HepG2 (cell line): ENCODE measurements at regions not wholly inside any gene's neighbourhood (a gene's known extent, or its start where the extent isn't known, plus 50 kb on each side); places are given as distances from the start of the nearest gene placed in this dataset.

ENCODE experiments used
- ATAC-seq: fragments of 200-7000 bp; cut with Tn5 transposase; 3 replicates; pipeline ENCODE4 v1.9.1; 2020; ENCODE audit warnings: mild to moderate bottlenecking, moderate library complexity
- BruUV-seq: library from RNA; stranded (reverse); fragments of 400-500 nt; replicated peaks from 2 replicates; lab custom pipeline; 2021; lab: Mats Ljungman, UMichigan
- CTCF ChIA-PET: fragments of 300-600 bp; formaldehyde crosslinking; extraction: SDS; loops from one replicate; lab custom pipeline; 2021; ENCODE audit warnings: low total read pairs, inconsistent platforms, low intra/inter-chr PET ratio; lab: Yijun Ruan, JAX
- POLR2A ChIA-PET: fragments of 350-600 bp; sonication (Branson Sonifier 250); formaldehyde crosslinking; loops from one replicate; lab custom pipeline; 2020; ENCODE audit warnings: antibody characterized with exemption, inconsistent platforms; lab: Yijun Ruan, JAX
- DNase-seq: peaks from one replicate; pipeline ENCODE4 v3.0.0-alpha.2; 2015; ENCODE audit warnings: low spot score
- FAIRE-seq: peaks from 3 replicates; lab custom pipeline; 2011; peaks lifted over from hg19 to GRCh38; lab: Jason Lieb, UNC
- H2AFZ ChIP-seq: one replicate; pipeline ENCODE4 v1.6.1; 2011; ENCODE audit warnings: low read length, inconsistent platforms
- H3K27ac ChIP-seq: fragments of 300-600 bp; 3 replicates; pipeline ENCODE4 v1.8.0; 2011; ENCODE audit warnings: mixed run types, mild to moderate bottlenecking, mixed read lengths, low read length, inconsistent platforms; ENCODE audit not compliant: insufficient read depth; ENCODE audit errors: extremely low read length
- H3K27me3 ChIP-seq, 2 experiments: fragments of 200-600 bp in 1 of 2; 2 replicates in 1 of 2; 3 replicates in 1 of 2; pipeline versions ENCODE4 v1.6.0 to v1.8.0; 2011; ENCODE audit warnings: low read length in 2 of 2, mild to moderate bottlenecking in 2 of 2, moderate library complexity in 2 of 2, inconsistent platforms in 1 of 2; ENCODE audit not compliant: insufficient read depth in 2 of 2, control insufficient read depth in 1 of 2
- H3K36me3 ChIP-seq, 2 experiments: fragments of 200-600 bp in 1 of 2; replicated peaks in 1 of 2; 2 replicates in 1 of 2; 3 replicates in 1 of 2; pipeline versions ENCODE4 v1.5.1 to v1.8.0; 2011; ENCODE audit warnings: low read length in 2 of 2, inconsistent platforms in 1 of 2; ENCODE audit not compliant: insufficient read depth in 2 of 2, control insufficient read depth in 1 of 2
- H3K4me1 ChIP-seq: 2 replicates; pipeline ENCODE4 v1.5.1; 2012; ENCODE audit warnings: low read length, inconsistent platforms; ENCODE audit not compliant: insufficient read depth
- H3K4me2 ChIP-seq: 2 replicates; pipeline ENCODE4 v1.6.0; 2011; ENCODE audit warnings: low read depth, low read length, inconsistent platforms
- H3K4me3 ChIP-seq, 3 experiments: fragments of 200-600 bp in 1 of 3; sonication (generic), shearing (Covaris generic) in 1 of 3; replicated peaks in 1 of 3; 2 replicates each; pipeline ENCODE4 v1.5.1; 2011 to 2016; ENCODE audit warnings: low read length in 3 of 3, inconsistent platforms in 2 of 3, low read depth in 2 of 3, mild to moderate bottlenecking in 2 of 3, control low read depth in 1 of 3, mixed read lengths in 1 of 3; ENCODE audit not compliant: insufficient read depth in 1 of 3
- H3K79me2 ChIP-seq: one replicate; pipeline ENCODE4 v1.6.1; 2011; ENCODE audit warnings: low read length, inconsistent platforms; ENCODE audit not compliant: insufficient read depth
- H3K9ac ChIP-seq: 2 replicates; pipeline ENCODE4 v1.6.0; 2011; ENCODE audit warnings: mild to moderate bottlenecking, low read depth, low read length, inconsistent platforms; ENCODE audit not compliant: insufficient read depth
- H3K9me3 ChIP-seq: 2 replicates; pipeline ENCODE4 v1.5.1; 2012; ENCODE audit warnings: mild to moderate bottlenecking, low read length
- H4K20me1 ChIP-seq: 2 replicates; pipeline ENCODE4 v1.6.0; 2011; ENCODE audit warnings: inconsistent platforms, mild to moderate bottlenecking, low read length, moderate library complexity; ENCODE audit not compliant: insufficient read depth
- DNMT3B ChIP-seq: conservative IDR thresholded peaks from 2 replicates; pipeline ENCODE4 v1.6.1; 2016; ENCODE audit warnings: missing biosample characterization, control low read depth
- ELF3 ChIP-seq: IDR thresholded peaks from 2 replicates; pipeline ENCODE4 v1.6.1; 2016; ENCODE audit warnings: missing genetic modification reagents, missing compliant biosample characterization
- ERF ChIP-seq: IDR thresholded peaks from 2 replicates; pipeline ENCODE4 v1.6.1; 2018; ENCODE audit warnings: missing biosample characterization, missing genetic modification reagents
- EZH2 ChIP-seq: conservative IDR thresholded peaks from 2 replicates; pipeline ENCODE4 v1.6.1; 2012; ENCODE audit warnings: mild to moderate bottlenecking, low read depth, low read length, moderate library complexity
- GATAD2A ChIP-seq: IDR thresholded peaks from 2 replicates; pipeline ENCODE4 v1.6.1; 2016
- NRL ChIP-seq: sonication (generic); formaldehyde crosslinking; IDR thresholded peaks from 2 replicates; pipeline ENCODE4 v1.5.0; 2020; ENCODE audit warnings: missing genetic modification reagents, mild to moderate bottlenecking, moderate library complexity, borderline replicate concordance
- SNAPC5 ChIP-seq: sonication (generic); formaldehyde crosslinking; IDR thresholded peaks from 2 replicates; pipeline ENCODE4 v1.8.1; 2023; ENCODE audit warnings: mild to moderate bottlenecking, missing genetic modification reagents, borderline replicate concordance
- SOX5 ChIP-seq: IDR thresholded peaks from 2 replicates; pipeline ENCODE4 v1.6.1; 2016; ENCODE audit warnings: borderline replicate concordance
- SP5 ChIP-seq: IDR thresholded peaks from 2 replicates; pipeline ENCODE4 v1.6.1; 2016; ENCODE audit warnings: low read depth, borderline replicate concordance
- ZNF235 ChIP-seq: sonication (generic); formaldehyde crosslinking; IDR thresholded peaks from 2 replicates; pipeline ENCODE4 v1.8.1; 2023; ENCODE audit warnings: mild to moderate bottlenecking, missing genetic modification reagents, borderline replicate concordance
- ZNF558 ChIP-seq: sonication (generic); formaldehyde crosslinking; IDR thresholded peaks from 2 replicates; pipeline ENCODE4 v1.9.0; 2022; ENCODE audit warnings: mild to moderate bottlenecking, missing genetic modification reagents, borderline replicate concordance
- ZNF766 ChIP-seq: sonication (generic); formaldehyde crosslinking; IDR thresholded peaks from 2 replicates; pipeline ENCODE4 v1.5.0; 2020; ENCODE audit warnings: missing genetic modification reagents, borderline replicate concordance
- WGBS: methylation state at CpG from one replicate; pipeline ENCODE4 v1.1.6; 2017; ENCODE audit warnings: low lambda C conversion rate; 5-methylcytosine and 5-hydroxymethylcytosine counted together
- in situ Hi-C: cut with HindIII; loops from 2 replicates; pipeline ENCODE4 v1.10.0; 2017; ENCODE audit warnings: low pct_unique_long_range_greater_than_20kb; ENCODE audit not compliant: extremely low pct_ligation_motif_present
- intact Hi-C: fragments of 100-400 bp; cut with micrococcal nuclease; formaldehyde crosslinking; loops from one replicate; pipeline ENCODE4 v1.10.0; 2022; ENCODE audit not compliant: unreplicated experiment
- TF ChIP-seq, protein P1 (sequence below): sonication (generic); formaldehyde crosslinking; IDR thresholded peaks from 2 replicates; pipeline ENCODE4 v1.4.0; 2020; ENCODE audit warnings: missing genetic modification reagents

DNA sequence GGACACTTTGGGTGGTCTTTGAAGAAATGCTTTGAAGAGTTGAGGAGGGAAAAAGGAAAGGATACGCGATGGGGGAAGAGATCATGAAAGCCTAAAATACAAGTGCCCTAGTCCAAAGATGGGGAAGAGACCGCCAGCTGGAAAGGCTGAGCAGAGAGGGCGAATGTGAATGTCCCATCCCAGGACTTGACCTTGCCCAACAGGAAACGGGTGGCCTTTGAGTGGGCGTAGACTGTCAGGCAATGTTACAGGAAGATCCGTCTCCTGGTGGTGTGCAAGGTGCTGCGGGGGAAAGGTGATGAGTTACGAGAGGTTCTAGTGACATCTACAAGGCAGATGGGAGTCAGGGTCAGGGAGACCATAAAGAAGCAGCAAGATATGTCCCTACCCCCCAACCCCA is 55.0 kb upstream of the TBXT start (continued):
- TF ChIP-seq, protein P1, sequence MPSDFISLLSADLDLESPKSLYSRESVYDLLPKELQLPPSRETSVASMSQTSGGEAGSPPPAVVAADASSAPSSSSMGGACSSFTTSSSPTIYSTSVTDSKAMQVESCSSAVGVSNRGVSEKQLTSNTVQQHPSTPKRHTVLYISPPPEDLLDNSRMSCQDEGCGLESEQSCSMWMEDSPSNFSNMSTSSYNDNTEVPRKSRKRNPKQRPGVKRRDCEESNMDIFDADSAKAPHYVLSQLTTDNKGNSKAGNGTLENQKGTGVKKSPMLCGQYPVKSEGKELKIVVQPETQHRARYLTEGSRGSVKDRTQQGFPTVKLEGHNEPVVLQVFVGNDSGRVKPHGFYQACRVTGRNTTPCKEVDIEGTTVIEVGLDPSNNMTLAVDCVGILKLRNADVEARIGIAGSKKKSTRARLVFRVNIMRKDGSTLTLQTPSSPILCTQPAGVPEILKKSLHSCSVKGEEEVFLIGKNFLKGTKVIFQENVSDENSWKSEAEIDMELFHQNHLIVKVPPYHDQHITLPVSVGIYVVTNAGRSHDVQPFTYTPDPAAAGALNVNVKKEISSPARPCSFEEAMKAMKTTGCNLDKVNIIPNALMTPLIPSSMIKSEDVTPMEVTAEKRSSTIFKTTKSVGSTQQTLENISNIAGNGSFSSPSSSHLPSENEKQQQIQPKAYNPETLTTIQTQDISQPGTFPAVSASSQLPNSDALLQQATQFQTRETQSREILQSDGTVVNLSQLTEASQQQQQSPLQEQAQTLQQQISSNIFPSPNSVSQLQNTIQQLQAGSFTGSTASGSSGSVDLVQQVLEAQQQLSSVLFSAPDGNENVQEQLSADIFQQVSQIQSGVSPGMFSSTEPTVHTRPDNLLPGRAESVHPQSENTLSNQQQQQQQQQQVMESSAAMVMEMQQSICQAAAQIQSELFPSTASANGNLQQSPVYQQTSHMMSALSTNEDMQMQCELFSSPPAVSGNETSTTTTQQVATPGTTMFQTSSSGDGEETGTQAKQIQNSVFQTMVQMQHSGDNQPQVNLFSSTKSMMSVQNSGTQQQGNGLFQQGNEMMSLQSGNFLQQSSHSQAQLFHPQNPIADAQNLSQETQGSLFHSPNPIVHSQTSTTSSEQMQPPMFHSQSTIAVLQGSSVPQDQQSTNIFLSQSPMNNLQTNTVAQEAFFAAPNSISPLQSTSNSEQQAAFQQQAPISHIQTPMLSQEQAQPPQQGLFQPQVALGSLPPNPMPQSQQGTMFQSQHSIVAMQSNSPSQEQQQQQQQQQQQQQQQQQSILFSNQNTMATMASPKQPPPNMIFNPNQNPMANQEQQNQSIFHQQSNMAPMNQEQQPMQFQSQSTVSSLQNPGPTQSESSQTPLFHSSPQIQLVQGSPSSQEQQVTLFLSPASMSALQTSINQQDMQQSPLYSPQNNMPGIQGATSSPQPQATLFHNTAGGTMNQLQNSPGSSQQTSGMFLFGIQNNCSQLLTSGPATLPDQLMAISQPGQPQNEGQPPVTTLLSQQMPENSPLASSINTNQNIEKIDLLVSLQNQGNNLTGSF, result no peak

- ChIA-PET CTCF (no interaction called here), POLR2A (no interaction called here)
- Histone ChIP-seq H3K9me3 (no peaks in the 10 kb centered on the region), H3K27ac (no peak overlapping the region), H3K36me3 (no peaks in the 10 kb centered on the region), H3K4me3 (no peak overlapping the region)
- FAIRE-seq, result no peak
- in situ Hi-C loops, result no loop called here
- ATAC-seq, result no peak
- no peak for TF ChIP-seq ZNF766 (CRISPR knock-in tag)
- no peak for TF ChIP-seq ELF3 (CRISPR knock-in tag)
- no peak for TF ChIP-seq SNAPC5 (CRISPR knock-in tag)
- no peak for TF ChIP-seq SOX5
- no peak for TF ChIP-seq ZNF558 (CRISPR knock-in tag)
- TF ChIP-seq ERF (CRISPR knock-in tag), result no peak
- TF ChIP-seq SP5 (CRISPR knock-in tag), result no peak
- TF ChIP-seq NRL (CRISPR knock-in tag), result no peak
- TF ChIP-seq DNMT3B (CRISPR knock-in tag), result no peak
- no peak for TF ChIP-seq GATAD2A (CRISPR knock-in tag)
- TF ChIP-seq EZH2, result no peak
- no peak for TF ChIP-seq ZNF235 (CRISPR knock-in tag)
- TF ChIP-seq, all 625 proteins: peak for 0
- no peak for DNase-seq
- no peak overlapping the region for H3K9ac ChIP-seq
- BruUV-seq, result no TSS peak
- H2AFZ ChIP-seq, result no peak overlapping the region
- intact Hi-C loops, result no loop called here
- H3K4me1 ChIP-seq, result 0 out of 2 replicates have a peak, but pooled peaks cover 4% of the 10 kb centered on the region
- H3K79me2 ChIP-seq, result no peaks in the 10 kb centered on the region
- no peaks in the 10 kb centered on the region for H4K20me1 ChIP-seq
- WGBS, result 30% methylated on average over 11 of the region's 12 CpGs
- H3K27me3 ChIP-seq, result peaks cover 4 to 26% of the 10 kb centered on the region in 2 experiments; a peak in 4 of 5 replicates
- no peak overlapping the region for H3K4me2 ChIP-seq
Observed at GRCh38 chr6:166221636-166222035, 54.0 kb upstream of the TBXT start.
